OCI-LY3 (cell line): ENCODE measurements at regions not wholly inside any gene's neighbourhood (a gene's known extent, or its start where the extent isn't known, plus 50 kb on each side); places are given as distances from the start of the nearest gene placed in this dataset.

Experiments used
- EZH2phosphoT487 ChIP-seq: fragments of 200-600 bp; shearing (Covaris generic); IDR thresholded peaks from 2 replicates; pipeline ENCODE4 v1.6.1; 2018; ENCODE audit warnings: antibody characterized with exemption, mixed run types, low read depth
- TF ChIP-seq, protein P1 (sequence below): fragments of 200-600, 300-600 bp; sonication (generic); IDR thresholded peaks from 2 replicates; pipeline ENCODE4 v1.5.1; 2014; ENCODE audit warnings: antibody characterized with exemption, low read length, low read depth

DNA sequence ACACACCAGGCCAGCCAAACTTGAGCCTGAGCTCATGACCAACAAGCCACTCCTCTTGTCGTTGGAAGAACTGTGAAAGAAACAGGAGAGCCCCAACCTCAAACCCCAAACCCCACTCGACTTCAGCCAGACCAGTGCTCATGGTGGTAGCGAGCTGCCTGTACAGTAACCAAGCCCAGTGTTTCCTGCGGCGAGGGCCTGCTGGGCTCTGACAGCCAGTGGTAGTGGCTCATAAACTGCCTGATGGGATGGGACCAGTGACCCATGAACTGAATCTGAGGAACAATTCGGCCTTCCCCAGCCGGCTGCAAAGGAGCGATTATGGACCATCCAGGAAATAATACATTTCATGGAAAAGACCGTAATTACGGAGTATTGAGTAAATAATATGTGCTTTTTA is 191.9 kb downstream of the RPS24 start:
- TF ChIP-seq, protein P1, sequence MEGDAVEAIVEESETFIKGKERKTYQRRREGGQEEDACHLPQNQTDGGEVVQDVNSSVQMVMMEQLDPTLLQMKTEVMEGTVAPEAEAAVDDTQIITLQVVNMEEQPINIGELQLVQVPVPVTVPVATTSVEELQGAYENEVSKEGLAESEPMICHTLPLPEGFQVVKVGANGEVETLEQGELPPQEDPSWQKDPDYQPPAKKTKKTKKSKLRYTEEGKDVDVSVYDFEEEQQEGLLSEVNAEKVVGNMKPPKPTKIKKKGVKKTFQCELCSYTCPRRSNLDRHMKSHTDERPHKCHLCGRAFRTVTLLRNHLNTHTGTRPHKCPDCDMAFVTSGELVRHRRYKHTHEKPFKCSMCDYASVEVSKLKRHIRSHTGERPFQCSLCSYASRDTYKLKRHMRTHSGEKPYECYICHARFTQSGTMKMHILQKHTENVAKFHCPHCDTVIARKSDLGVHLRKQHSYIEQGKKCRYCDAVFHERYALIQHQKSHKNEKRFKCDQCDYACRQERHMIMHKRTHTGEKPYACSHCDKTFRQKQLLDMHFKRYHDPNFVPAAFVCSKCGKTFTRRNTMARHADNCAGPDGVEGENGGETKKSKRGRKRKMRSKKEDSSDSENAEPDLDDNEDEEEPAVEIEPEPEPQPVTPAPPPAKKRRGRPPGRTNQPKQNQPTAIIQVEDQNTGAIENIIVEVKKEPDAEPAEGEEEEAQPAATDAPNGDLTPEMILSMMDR, result no peak
- TF ChIP-seq EZH2phosphoT487, result no peak
